Head of caudate nucleus (tissue), 42 donors: ENCODE measurements at regions not wholly inside any gene's neighbourhood (a gene's known extent, or its start where the extent isn't known, plus 50 kb on each side); places are given as distances from the start of the nearest gene placed in this dataset.

Experiments
- DNase-seq, 42 donors: peaks; one replicate each; pipeline versions ENCODE4 v3.0.0 to v3.0.0-alpha.2; 2020 to 2021; ENCODE audit warnings: mixed read lengths in 7 of 42
- intact Hi-C: fragments of 100-400 bp; cut with DNase I; formaldehyde crosslinking; loops from one replicate; pipeline ENCODE4 v1.15.0; 2022

DNA sequence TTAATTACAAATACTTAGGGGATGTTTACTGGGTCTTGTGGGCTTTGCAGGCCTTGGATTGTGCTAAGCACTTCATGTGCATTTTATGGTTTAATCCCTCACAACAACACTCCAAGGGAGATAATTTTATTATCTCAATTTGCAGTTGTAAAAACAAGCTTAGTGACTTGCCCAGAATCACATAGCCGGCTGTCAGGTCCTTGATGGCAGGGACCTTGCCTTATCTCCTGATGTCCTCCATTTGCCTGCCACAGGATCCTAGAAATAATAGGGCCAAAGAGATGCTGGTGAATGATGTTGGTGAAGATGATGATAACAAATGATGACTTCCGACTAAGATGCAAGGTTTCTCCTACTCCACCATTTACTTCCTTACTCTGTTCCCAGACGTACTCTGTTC, 385.4 kb downstream of the TMEM135 start:
- DNase-seq = no peak
- intact Hi-C loops = no loop called here

DNA sequence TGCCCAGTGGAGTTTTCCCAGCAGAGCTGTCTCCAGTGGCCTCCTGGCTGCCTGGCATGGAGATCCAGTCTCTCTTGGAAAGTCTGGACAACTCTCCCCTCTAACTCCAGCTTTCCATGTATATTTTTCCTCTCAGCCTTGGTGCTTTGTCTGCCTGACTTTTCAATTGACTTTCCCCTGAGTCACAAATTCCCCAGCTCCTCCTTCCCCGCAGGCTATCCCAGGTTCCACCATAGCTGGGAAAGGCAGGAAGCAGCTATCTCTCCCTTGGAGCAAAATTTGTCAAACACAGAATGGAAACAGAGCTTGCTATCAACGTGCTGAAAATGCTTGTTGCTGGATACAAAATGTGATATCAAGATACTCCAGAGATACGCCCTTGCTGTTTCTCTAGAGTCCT, 384.8 kb downstream of the TMEM135 start:
- intact Hi-C loops = no loop called here
- DNase-seq = no peak

DNA sequence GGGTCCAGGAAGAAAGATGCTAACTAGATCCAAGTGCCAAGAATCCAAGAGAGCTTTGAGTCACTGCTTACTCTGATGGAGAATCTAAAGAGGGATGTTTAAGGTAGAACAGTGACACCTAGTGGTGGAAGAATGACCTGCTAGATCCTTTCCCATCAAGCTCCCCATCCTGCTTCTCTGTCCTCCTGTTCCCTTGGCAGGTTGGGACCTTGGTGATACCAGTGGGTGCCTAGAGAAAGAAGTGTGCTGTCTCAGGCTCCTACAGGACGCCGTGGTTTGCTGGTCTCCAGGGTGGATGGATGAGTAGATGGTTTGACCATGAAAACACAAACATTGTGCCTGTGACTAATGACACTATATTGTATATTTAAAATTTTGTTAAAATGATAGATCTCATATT, 383.7 kb downstream of the TMEM135 start:
- intact Hi-C loops = loop anchor here (2.0 kb wide), 1 partner anchor 69 kb away; no protein-coding TSS in a partner anchor
- peak in 23 of 42 donors; percentile 8 to 80 (median 37) for DNase-seq

DNA sequence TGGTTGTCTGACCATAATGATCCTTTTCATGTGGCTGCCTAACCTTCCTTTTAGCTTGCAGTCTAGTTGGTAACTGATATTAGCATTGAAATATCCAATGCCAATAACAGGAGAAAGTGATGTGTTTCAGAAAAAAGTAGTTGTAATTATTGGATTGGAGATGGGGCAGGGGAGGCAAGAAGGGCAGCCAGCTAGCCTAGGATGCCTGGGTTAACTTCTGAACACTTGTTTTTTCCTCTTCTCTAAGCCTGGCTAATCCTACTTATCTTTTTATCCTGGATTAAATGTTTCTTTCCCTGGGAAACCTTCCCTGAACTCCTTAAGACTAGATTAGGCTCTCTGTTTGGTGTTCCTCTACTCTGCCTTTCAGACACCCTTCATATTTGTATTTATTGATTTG, 380.2 kb downstream of the TMEM135 start:
- intact Hi-C loops = no loop called here
- no peak for DNase-seq

DNA sequence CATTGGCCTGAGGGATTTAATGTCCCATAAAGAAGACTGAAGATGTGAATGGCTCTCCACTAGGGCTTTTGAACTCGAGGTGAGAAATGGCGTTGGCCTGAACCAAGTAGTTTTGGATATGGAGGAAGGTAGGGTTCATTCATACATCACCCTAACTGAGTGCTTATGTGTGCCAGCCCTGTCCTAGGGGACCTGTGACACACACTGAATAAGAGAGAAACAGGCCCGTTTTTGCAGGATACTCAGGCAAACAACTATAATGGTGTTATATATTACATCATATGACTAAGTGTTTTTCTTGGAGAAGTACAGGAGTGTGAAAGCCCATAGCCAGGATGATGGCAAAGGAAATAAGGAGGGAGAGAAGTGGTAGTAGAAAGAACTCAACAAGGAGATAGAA, 368.1 kb downstream of the TMEM135 start:
- intact Hi-C loops = no loop called here
- no peak for DNase-seq

DNA sequence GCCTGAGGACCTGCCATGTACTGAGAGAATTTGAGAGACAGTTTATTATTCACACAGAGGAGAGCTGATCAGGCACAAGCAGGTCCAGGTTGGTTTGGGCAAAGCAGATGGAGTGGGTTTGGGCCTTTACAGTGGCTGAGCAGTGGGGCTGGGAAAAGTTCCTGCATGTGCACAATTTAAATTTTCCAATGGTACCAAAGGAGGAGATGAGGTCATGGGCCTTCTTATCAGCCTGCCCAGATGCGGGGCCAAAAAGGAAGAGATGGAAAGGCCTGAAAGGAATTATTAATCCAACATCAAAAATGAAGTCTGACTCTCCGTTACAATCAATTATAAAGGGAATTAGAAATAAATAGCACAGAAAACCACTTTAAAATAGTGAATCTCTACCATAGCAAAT, 367.6 kb downstream of the TMEM135 start:
- intact Hi-C loops = no loop called here
- DNase-seq = no peak

DNA sequence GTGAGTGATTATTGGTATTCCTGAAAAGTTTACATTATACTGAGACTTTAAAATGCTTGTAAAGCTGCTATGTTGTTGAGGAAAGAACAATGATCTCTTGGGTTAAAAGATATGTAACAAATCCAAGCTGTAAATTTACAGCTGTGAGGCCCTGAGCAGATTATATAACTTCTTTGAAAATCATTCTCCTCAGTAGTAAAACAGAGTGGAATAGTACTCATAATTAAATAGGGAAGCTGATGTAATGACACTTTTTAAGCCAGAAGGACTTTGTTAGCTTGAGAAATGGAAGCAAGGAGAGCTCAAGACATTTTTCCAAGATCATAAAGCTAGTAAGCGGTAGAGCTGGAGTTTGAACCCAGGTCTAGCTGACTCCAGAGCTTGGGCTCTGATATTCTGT, 363.9 kb downstream of the TMEM135 start:
- DNase-seq = no peak
- intact Hi-C loops = no loop called here

DNA sequence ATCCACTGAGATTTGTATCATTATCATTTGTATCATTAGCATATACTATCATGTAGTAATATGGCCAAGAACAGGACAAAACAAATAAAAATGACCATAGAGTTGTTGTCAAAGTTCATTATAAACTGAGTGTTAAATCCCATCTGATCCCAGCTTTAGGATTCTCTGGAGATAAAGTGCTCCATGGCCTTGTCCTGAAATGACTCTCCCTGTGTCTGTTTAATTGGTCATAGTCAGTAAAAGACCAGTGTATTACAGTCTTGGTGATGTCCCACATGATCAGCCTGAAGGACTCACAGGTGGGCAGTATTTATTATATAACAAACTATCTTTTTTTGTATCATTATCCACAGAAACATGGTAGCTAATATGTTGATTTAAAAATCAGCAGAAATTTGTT, 361.6 kb downstream of the TMEM135 start:
- DNase-seq = no peak

DNA sequence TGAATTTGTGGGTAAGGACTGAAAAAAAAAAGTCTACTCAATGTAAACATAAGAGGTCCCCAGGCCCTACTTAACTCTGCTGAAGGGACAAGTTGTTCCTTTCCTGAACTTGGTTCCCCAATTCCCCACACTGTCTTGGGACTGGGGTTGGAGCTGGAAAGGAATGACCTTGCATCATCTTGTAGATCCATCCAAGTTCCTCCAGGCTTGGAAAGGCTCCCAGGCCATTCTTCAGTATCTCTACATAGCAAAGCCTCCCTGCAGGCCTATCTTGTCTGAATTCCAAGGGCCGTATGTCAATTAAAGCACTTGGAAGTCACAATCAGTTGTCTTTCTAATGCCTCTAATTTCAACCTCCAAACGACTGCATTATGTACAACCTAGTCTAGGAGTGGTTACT, 361.2 kb downstream of the TMEM135 start:
- no peak for DNase-seq
- intact Hi-C loops = no loop called here

More for the DNA sequence above, 361.6 kb downstream of the TMEM135 start:
- intact Hi-C loops = no loop called here

DNA sequence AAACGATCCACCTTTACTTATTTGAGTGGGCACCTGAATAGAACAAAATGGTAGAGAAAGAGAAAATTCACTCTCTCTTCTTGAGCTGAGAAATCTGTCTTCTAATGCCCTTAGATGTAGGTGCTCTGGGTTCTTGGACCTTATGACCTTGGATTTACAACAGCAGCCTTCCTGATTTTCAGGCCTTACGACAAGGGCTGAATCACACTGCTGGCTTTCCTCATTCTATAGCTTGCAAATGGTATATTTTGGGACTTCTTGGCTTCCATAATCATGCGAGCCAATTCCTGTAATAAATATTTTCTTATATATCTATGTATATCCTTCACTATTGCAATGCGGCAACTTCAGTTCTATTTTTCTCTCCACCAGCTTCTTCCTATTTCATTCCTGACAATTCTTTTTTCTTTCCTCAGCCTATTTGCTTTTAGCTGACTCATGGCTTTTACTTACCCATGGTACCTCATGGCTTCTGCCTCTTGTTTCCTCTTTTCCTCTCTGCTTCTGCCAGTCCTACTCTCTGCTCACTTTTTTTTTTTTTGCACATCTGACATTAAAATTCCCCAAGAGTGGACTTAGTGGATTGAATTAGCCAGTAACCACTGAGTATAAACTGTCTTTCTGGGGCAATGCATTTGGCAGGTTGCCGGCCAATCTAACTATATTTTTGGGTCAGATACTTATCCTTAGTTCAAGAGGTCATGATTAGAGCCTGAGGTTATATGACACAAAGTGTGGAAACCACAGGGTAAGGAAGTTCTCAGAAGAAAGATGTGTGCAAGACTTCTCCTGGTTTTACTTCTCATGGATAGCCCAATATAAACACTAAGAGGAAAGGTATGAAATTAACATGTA, 359.5 kb downstream of the TMEM135 start:
- no peak for DNase-seq
- intact Hi-C loops = no loop called here

DNA sequence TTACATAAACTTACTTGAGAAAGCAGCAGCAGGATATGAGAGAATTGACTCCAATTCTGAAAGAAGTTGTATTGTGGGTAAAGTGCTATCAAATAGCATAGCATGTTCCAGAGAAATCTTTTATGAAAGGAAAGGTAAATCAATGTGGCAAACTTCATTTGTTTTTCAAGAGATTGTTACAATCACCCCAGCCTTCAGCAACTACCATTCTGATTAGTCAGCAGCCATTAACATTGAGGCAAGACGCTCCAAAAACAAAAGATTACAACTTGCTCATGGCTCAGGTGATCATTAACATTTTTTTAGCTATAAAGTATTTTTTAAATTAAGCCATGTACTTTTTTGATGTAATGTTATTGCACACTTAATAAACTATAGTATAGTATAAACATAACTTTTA, 357.2 kb downstream of the TMEM135 start:
- intact Hi-C loops = no loop called here

DNA sequence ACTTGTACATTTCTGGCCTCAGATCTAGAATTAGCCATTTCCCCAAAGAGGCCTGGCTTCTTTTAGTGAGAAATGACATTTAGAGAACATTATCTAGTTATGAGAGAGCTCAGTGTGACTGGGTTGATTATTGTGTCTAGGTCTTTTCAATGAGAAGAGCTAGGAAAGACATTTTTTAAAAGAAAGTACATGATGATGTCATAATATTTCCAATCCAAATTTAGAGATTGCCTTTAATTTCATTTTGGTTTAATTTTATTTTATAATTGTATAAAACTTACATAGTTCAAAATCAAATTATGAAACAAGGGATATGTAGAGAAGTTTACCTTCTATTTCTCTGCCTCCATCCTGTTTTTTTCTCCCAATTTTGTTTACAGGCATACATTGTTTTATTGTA, 354.9 kb downstream of the TMEM135 start:
- intact Hi-C loops = no loop called here
- no peak for DNase-seq

More for the DNA sequence above, 357.2 kb downstream of the TMEM135 start:
- no peak for DNase-seq

DNA sequence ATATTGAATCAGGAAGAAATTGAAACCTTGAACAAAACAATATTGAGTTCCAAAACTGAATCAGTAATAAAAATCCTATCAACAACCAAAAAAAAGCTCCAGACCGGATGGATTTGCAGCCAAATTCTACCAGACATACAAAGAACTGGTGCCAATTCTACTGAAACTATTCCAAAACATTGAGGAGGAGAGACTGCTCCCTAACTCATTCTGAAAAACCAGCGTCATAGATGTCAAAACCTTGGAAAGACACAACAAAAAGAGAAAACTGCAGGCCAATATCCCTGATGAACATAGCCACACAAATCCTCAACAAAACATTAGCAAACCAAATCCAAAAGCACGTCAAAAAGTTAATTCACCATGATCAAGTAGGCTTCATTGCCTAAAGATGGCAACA, 353.8 kb downstream of the TMEM135 start:
- intact Hi-C loops = no loop called here
- DNase-seq = no peak

DNA sequence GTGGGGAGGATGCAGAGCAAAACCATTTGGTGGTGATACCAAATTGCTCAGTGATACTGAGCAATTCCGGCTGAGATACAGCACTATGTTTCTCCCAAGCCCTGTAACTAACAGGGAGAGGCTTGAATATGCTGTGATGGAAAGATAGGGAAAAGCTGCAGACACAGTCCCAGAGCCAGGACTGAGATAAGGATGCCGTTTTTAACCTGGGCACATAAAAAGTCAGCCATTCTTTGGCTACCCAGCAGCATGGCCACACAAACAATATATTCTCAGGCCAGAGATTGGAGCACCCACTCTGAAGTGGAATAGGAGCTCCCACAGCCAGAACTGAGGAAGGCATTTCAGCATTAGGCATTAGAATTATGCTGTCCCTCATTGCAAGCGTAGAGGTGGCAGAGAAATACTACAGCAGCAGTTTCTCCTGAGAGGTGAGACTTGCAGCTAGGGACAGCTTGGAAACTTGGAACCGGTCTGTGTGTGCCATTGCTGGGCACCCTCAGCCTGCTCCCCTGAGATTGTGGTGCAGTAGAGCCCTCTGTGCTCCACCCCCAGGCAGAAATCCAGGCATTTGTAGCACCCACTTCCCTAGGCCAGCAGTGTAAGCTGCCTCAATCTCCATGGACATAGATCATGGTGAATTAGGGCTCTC, 346.5 kb downstream of the TMEM135 start:
- intact Hi-C loops = no loop called here

DNA sequence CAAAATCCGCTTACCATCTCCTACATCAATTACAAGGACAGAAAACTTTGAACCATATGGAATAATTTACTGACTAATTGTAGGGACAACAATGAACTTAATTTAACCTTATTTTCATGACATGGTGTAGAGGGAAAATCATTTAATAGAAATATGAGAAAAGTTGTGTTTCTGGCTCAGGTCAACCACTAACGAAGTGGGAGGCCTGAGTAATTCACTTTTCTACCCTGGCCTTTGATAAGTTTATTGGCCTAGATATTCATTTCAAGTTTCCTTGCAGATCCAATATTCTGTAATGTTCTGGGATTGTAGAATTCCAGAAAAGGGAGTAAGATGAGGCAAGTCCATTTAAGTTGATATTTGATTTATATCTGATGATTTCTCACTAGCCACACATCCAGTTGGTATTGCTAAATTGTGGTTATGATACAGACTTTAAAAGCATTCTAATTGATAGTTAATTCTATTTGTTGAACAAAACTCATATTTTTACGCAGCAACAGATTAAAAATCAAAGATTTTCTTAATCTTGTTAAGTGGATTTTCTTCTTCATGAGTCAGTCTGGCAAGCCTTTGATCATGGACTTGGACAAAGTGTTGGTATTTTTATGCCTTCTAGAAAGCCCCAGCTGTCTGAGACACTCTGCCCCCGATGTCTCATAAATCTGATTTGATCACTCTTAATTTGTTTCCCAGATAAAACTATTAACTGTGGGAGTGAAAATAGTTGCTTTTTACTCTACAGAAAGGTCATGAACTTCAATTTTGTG, 336.5 kb downstream of the TMEM135 start:
- DNase-seq = no peak
- intact Hi-C loops = no loop called here

More for the DNA sequence above, 346.5 kb downstream of the TMEM135 start:
- DNase-seq = no peak
